Choroid plexus epithelial cell (primary cell): ENCODE measurements at regions not wholly inside any gene's neighbourhood (a gene's known extent, or its start where the extent isn't known, plus 50 kb on each side); places are given as distances from the start of the nearest gene placed in this dataset.
A peak's percentile ranks its signal among the peaks of the same experiment; 100 is the strongest.

ENCODE experiments used
- DNase-seq: peaks from one replicate; pipeline ENCODE4 v3.0.0-alpha.2; 2010; ENCODE audit warnings: low read depth
- H3K4me3 ChIP-seq: 2 replicates; pipeline ENCODE4 v1.5.1; 2011; ENCODE audit warnings: low read depth, mild to moderate bottlenecking, control low read depth, low read length, moderate library complexity
- TF ChIP-seq, protein P1 (sequence below): conservative IDR thresholded peaks from 2 replicates; pipeline ENCODE4 v1.5.1; 2011; ENCODE audit warnings: low read depth, mild to moderate bottlenecking, control low read depth, inconsistent platforms, low read length, moderate library complexity

DNA sequence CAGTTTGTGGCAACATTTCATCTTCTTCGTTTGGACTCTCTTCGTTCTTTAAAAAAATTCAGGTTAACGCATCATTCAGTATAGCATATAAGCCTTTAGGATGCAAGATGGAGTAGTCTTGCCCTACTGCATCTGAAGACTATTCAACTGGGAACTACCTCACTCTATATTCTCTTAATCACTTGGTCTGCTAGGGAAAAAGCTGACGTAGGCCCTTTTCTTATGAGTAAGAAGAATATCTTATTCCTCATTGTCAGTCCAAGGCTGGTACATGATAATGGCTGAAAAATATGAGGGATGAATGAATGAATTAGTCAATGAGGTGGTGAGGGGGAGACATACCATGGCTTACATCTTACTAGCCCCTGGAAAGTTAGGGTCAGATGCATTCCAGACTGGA lies 294.2 kb downstream of the GPATCH2 start:
- TF ChIP-seq, protein P1, sequence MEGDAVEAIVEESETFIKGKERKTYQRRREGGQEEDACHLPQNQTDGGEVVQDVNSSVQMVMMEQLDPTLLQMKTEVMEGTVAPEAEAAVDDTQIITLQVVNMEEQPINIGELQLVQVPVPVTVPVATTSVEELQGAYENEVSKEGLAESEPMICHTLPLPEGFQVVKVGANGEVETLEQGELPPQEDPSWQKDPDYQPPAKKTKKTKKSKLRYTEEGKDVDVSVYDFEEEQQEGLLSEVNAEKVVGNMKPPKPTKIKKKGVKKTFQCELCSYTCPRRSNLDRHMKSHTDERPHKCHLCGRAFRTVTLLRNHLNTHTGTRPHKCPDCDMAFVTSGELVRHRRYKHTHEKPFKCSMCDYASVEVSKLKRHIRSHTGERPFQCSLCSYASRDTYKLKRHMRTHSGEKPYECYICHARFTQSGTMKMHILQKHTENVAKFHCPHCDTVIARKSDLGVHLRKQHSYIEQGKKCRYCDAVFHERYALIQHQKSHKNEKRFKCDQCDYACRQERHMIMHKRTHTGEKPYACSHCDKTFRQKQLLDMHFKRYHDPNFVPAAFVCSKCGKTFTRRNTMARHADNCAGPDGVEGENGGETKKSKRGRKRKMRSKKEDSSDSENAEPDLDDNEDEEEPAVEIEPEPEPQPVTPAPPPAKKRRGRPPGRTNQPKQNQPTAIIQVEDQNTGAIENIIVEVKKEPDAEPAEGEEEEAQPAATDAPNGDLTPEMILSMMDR, result no peak
- DNase-seq, result no peak
- H3K4me3 ChIP-seq, result no peak overlapping the region

DNA sequence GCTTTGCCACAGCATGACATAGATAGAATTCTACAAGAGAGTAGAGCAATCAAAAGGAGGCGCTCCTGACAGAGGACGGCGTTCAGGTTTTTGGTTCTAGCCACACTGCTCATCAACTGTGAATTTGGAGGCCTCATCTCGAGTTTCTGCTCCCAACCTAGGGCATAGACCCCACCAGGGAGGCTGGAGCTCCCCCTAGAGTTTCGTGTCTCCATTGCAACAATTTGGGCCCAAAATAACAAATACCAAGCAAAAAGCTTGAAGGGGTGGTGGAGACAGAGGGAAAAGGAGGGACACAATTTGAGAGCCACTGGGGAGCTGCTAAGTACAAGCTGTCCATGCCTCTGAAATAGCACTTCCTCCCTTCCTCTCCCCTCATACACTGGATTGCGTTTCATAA lies 297.0 kb downstream of the GPATCH2 start:
- peak; percentile 21 for DNase-seq
- no peak overlapping the region for H3K4me3 ChIP-seq
- TF ChIP-seq, protein P1, result peak; percentile 77

DNA sequence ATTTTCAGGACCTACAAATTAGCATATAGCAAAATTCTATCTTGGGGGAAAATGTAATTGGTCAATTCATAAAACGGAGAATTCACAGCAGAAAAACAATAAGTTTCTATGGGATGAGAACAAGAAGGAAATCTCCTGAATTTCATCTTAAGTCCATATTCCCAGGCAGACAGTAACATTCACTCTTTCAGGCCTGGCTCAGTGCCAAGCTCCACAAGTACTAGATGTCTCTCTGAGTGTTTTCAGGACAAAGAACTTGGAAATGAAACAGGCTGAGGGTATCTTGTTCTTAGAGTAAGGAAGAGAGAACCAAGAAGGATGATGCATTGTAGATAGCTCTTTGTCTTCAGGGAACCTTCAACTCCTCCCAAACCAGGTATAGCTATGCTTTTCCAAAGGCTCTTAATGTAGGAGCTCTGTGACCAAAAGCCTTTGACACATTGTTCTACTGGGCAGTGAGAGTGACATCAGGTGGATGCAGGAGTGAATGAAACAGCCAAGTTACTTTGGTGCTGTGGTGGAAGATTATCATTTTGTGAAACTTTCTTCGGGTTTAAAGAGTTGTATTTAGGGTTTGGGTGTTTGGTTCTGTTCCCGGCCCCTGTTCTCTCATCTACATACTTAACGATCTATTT lies 298.3 kb downstream of the GPATCH2 start:
- peak; percentile 13 for DNase-seq
- TF ChIP-seq, protein P1, result no peak
- no peak overlapping the region for H3K4me3 ChIP-seq

DNA sequence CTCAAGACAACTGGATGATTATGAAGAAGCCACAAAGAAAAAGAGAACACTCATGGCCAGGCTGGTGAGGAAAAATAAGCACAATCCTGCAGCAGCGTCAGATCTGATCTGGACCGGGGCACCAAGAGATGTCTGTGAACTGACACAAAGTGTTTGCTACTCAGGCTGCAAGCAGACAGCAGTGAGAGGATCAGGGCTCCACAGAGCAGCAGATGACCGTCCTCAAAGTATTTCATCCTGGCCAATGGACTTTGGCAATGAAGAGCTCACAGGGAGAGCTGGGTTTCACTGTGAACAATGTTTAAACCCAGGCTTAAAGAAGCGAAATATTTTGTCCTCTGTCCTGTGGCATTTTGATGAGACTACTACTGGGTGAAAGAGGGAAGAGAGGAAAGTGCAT lies 299.2 kb downstream of the GPATCH2 start:
- DNase-seq, result no peak
- TF ChIP-seq, protein P1, result no peak
- no peak overlapping the region for H3K4me3 ChIP-seq

DNA sequence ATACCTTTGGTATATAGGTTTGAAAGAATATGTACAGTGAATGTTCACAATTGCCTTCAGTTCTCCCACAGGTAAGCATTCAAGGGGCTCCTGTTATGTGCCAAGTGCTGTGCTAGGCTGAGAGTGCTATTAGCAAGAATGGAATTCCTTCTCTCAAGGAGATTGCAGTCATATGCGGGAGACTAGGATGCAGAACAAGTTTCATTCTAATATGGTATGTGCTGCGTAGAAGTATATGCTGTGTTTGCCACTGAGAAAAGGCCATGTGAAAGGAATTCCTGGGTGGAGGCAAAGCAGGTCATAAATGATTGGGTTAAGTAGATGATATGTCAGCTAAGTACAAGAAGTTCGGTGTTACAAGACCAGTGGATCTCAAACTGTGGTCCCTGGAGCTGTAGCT lies 303.0 kb downstream of the GPATCH2 start:
- no peak overlapping the region for H3K4me3 ChIP-seq
- no peak for DNase-seq
- TF ChIP-seq, protein P1, result no peak

DNA sequence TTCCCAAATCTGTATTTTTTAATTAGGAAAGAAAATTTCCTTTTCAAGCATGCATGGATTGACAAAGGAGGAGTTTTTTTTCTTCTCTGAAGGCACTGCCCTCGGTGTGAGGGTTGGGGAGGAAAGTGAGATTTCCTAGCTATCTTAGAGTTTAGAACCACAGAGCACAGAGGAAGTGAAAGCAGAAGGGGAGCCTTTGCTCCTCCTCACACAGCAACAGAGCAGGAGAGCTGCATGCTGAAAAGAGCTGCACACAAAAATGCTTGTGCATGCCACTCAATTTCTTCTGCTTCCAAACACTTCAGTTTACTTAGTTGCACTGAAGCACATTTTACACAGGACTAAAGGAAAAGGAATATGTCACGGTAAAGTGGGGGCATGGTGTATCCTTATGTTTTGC lies 308.1 kb downstream of the GPATCH2 start:
- H3K4me3 ChIP-seq, result no peak overlapping the region
- TF ChIP-seq, protein P1, result no peak
- DNase-seq, result no peak

DNA sequence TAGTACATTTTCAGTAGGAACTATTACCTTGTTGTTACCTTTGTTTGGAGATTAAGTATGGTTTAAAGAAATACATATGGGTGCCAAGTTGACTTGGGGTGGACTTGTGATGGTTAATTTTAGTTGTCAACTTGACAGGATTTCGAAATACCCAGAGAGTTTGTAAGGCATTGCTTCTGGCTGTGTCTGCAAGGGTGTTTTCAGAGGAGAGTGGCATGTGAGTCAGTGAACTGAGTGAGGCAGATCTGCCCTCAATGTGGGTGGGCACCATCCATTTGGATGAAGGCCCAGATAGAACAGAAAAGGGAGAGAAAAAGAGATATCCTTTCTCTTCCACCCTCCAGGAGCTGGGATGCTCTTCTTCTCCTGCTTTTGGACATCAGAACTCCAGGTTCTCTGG lies 315.5 kb downstream of the GPATCH2 start:
- no peak for DNase-seq
- TF ChIP-seq, protein P1, result no peak
- H3K4me3 ChIP-seq, result no peak overlapping the region
